Sigmoid colon (tissue), 4 donors: ENCODE measurements at regions not wholly inside any gene's neighbourhood (a gene's known extent, or its start where the extent isn't known, plus 50 kb on each side); places are given as distances from the start of the nearest gene placed in this dataset.

ENCODE experiments used
- EP300 ChIP-seq, 4 donors: sonication (generic); formaldehyde crosslinking; IDR thresholded peaks; one replicate each; pipeline ENCODE4 v1.6.1; 2017; ENCODE audit warnings: antibody characterized with exemption in 4 of 4
- POLR2A ChIP-seq, 2 donors: fragments of 450-650 bp; IDR thresholded peaks; one replicate each; pipeline ENCODE4 v1.6.1; 2016; ENCODE audit warnings: antibody characterized with exemption in 2 of 2, mild to moderate bottlenecking in 2 of 2, moderate library complexity in 2 of 2
- POLR2AphosphoS5 ChIP-seq, 4 donors: sonication (generic); formaldehyde crosslinking; IDR thresholded peaks; one replicate each; pipeline ENCODE4 v1.6.1; 2017; ENCODE audit warnings: antibody characterized with exemption in 4 of 4
- TF ChIP-seq, protein P1 (sequence below), 4 experiments: fragments of 450-650 bp in 3 of 4; fragments of 200-600 bp in 1 of 4; IDR thresholded peaks; one replicate each; pipeline ENCODE4 v1.5.1; 2016 to 2019; ENCODE audit warnings: antibody characterized with exemption in 4 of 4, mild to moderate bottlenecking in 3 of 4, moderate library complexity in 2 of 4

DNA sequence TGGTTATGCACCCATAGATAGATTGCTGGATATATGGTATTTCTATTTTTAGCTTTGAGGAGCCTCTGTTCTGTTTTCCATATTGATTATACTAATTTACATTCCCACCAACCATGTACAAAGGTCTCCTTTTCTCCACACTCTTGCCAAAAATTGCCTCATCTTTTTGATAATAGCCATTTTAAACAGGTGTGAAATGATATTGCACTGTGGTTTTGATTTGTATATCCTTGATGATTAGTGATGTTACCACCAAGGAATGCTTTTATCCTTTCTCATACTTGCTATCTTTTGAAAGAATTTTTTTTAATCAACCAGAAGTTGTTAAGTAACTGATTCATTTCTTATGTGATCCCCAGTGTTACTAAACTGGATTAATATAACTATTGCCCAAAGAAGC is 60.0 kb downstream of the BBS10 start:
- no peak for TF ChIP-seq POLR2A (IDR thresholded peaks at IDR 0.05)
- TF ChIP-seq, protein P1, sequence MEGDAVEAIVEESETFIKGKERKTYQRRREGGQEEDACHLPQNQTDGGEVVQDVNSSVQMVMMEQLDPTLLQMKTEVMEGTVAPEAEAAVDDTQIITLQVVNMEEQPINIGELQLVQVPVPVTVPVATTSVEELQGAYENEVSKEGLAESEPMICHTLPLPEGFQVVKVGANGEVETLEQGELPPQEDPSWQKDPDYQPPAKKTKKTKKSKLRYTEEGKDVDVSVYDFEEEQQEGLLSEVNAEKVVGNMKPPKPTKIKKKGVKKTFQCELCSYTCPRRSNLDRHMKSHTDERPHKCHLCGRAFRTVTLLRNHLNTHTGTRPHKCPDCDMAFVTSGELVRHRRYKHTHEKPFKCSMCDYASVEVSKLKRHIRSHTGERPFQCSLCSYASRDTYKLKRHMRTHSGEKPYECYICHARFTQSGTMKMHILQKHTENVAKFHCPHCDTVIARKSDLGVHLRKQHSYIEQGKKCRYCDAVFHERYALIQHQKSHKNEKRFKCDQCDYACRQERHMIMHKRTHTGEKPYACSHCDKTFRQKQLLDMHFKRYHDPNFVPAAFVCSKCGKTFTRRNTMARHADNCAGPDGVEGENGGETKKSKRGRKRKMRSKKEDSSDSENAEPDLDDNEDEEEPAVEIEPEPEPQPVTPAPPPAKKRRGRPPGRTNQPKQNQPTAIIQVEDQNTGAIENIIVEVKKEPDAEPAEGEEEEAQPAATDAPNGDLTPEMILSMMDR (IDR thresholded peaks at IDR 0.05): no peak
- TF ChIP-seq EP300 (IDR thresholded peaks at IDR 0.05): no peak
- no peak for TF ChIP-seq POLR2AphosphoS5 (IDR thresholded peaks at IDR 0.05)
